GM12878 (cell line): ENCODE measurements at regions not wholly inside any gene's neighbourhood (a gene's known extent, or its start where the extent isn't known, plus 50 kb on each side); places are given as distances from the start of the nearest gene placed in this dataset.

Experiments used
- ATAC-seq: fragments of 200-7000 bp; cut with Tn5 transposase; 3 replicates; pipeline ENCODE4 v1.9.1; 2020; ENCODE audit warnings: mild to moderate bottlenecking, moderate library complexity
- BruUV-seq: library from RNA; stranded (reverse); fragments of 400-500 nt; replicated peaks from 2 replicates; lab custom pipeline; 2021; lab: Mats Ljungman, UMichigan
- CTCF ChIA-PET: fragments of 300-600 bp; sonication (Branson Sonifier 250); formaldehyde crosslinking; extraction: SDS; loops from one replicate; lab custom pipeline; 2021; ENCODE audit warnings: inconsistent platforms; lab: Yijun Ruan, JAX
- POLR2A ChIA-PET: fragments of 350-600 bp; formaldehyde crosslinking; extraction: SDS; loops from one replicate; lab custom pipeline; 2021; ENCODE audit warnings: inconsistent platforms; lab: Charles Lee
- RAD21 ChIA-PET: fragments of 300-600 bp; sonication (Branson Sonifier 250); formaldehyde crosslinking; loops from one replicate; lab custom pipeline; 2023; ENCODE audit warnings: antibody characterized with exemption; ENCODE audit not compliant: unreplicated experiment; lab: Charles Lee
- SMC1A ChIA-PET: fragments of 300-600 bp; sonication (Branson Sonifier 250); formaldehyde crosslinking; loops from one replicate; lab custom pipeline; 2023; ENCODE audit not compliant: unreplicated experiment, uncharacterized antibody; lab: Charles Lee
- DNase-seq: peaks from one replicate; pipeline ENCODE4 v3.0.0-alpha.2; 2011; ENCODE audit warnings: low read depth, low spot score
- FAIRE-seq: peaks from 3 replicates; lab custom pipeline; 2011; peaks lifted over from hg19 to GRCh38; lab: Jason Lieb, UNC
- H2AFZ ChIP-seq: 2 replicates; pipeline ENCODE4 v1.6.0; 2011; ENCODE audit warnings: low read depth, low read length, control low read depth; ENCODE audit not compliant: control insufficient read depth
- H3K27ac ChIP-seq: 2 replicates; pipeline ENCODE4 v1.5.1; 2011; ENCODE audit warnings: control low read depth; ENCODE audit not compliant: control insufficient read depth, insufficient read depth
- H3K27me3 ChIP-seq, 2 experiments: replicated peaks in 1 of 2; 2 replicates each; pipeline versions ENCODE4 v1.6.0 to v1.6.1; 2011; ENCODE audit warnings: low read length in 1 of 2; ENCODE audit not compliant: control insufficient read depth in 2 of 2, insufficient read depth in 2 of 2
- H3K36me3 ChIP-seq, 2 experiments: 2 replicates each; pipeline ENCODE4 v1.5.1; 2011; ENCODE audit warnings: low read length in 1 of 2; ENCODE audit not compliant: control insufficient read depth in 2 of 2, insufficient read depth in 2 of 2
- H3K4me1 ChIP-seq: 2 replicates; pipeline ENCODE4 v1.6.1; 2011; ENCODE audit warnings: mild to moderate bottlenecking, low read length, moderate library complexity, mixed read lengths; ENCODE audit not compliant: control insufficient read depth, insufficient read depth
- H3K4me2 ChIP-seq: 2 replicates; pipeline ENCODE4 v1.6.0; 2011; ENCODE audit warnings: control low read depth; ENCODE audit not compliant: control insufficient read depth, insufficient read depth
- H3K4me3 ChIP-seq: fragments of 200-600 bp; sonication (generic); 2 replicates; pipeline ENCODE4 v1.5.1; 2016
- H3K79me2 ChIP-seq: 2 replicates; pipeline ENCODE4 v1.6.0; 2011; ENCODE audit warnings: low read length; ENCODE audit not compliant: control insufficient read depth, insufficient read depth
- H3K9ac ChIP-seq: 2 replicates; pipeline ENCODE4 v1.8.0; 2011; ENCODE audit warnings: low read length, control low read depth, mixed read lengths; ENCODE audit not compliant: control insufficient read depth, insufficient read depth
- H3K9me3 ChIP-seq: replicated peaks from 3 replicates; pipeline ENCODE4 v1.5.1; 2011; ENCODE audit warnings: mild to moderate bottlenecking, low read length; ENCODE audit not compliant: control insufficient read depth, insufficient read depth
- H4K20me1 ChIP-seq: 2 replicates; pipeline ENCODE4 v1.6.0; 2011; ENCODE audit not compliant: control insufficient read depth, insufficient read depth
- BRCA1 ChIP-seq: IDR thresholded peaks from 2 replicates; pipeline ENCODE4 v1.6.1; 2011; ENCODE audit warnings: low read depth, low read length, improper control_type of control experiment
- EZH2 ChIP-seq: IDR thresholded peaks from 2 replicates; pipeline ENCODE4 v1.6.1; 2012; ENCODE audit warnings: low read depth, mild to moderate bottlenecking, control low read depth, inconsistent platforms, low read length, borderline replicate concordance; ENCODE audit not compliant: control insufficient read depth
- IRF4 ChIP-seq: IDR thresholded peaks from 2 replicates; pipeline ENCODE4 v1.6.1; 2011; ENCODE audit warnings: low read depth, low read length
- MLLT1 ChIP-seq: fragments of 450-650 bp; IDR thresholded peaks from 2 replicates; pipeline ENCODE4 v1.6.1; 2016; ENCODE audit warnings: mild to moderate bottlenecking
- MYB ChIP-seq: fragments of 150-350 bp; IDR thresholded peaks from 2 replicates; pipeline ENCODE4 v1.6.1; 2014; ENCODE audit warnings: mild to moderate bottlenecking, low read depth, low read length, borderline replicate concordance
- MYC ChIP-seq: IDR thresholded peaks from 2 replicates; pipeline ENCODE4 v1.6.1; 2011; ENCODE audit warnings: mild to moderate bottlenecking, low read length, moderate library complexity, inconsistent platforms; ENCODE audit not compliant: insufficient read depth, insufficient replicate concordance, insufficient read length, severe bottlenecking
- NBN ChIP-seq: fragments of 450-650 bp; IDR thresholded peaks from 2 replicates; pipeline ENCODE4 v1.6.1; 2016
- NFXL1 ChIP-seq: fragments of 450-650 bp; IDR thresholded peaks from 2 replicates; pipeline ENCODE4 v1.6.1; 2017; ENCODE audit warnings: antibody characterized with exemption, mild to moderate bottlenecking, borderline replicate concordance
- NKRF ChIP-seq: fragments of 450-650 bp; conservative IDR thresholded peaks from 2 replicates; pipeline ENCODE4 v1.6.1; 2017; ENCODE audit warnings: mild to moderate bottlenecking, moderate library complexity
- SREBF2 ChIP-seq: IDR thresholded peaks from 2 replicates; pipeline ENCODE4 v1.6.1; 2012; ENCODE audit warnings: mild to moderate bottlenecking, low read length
- TCF12 ChIP-seq: IDR thresholded peaks from 2 replicates; pipeline ENCODE4 v1.6.1; 2011; ENCODE audit warnings: low read depth, mild to moderate bottlenecking, low read length
- WGBS: methylation state at CpG from one replicate; pipeline ENCODE4 v1.1.6; 2016; ENCODE audit warnings: low lambda C conversion rate; ENCODE audit not compliant: insufficient replicate concordance, insufficient coverage; ENCODE audit errors: missing lambda C conversion rate; 5-methylcytosine and 5-hydroxymethylcytosine counted together
- in situ Hi-C: fragments of 300-500 bp; cut with MboI; formaldehyde crosslinking; loops from 9 replicates; pipeline ENCODE4 v1.14.3; 2018; ENCODE audit warnings: mixed read lengths
- intact Hi-C: fragments of 100-400 bp; cut with micrococcal nuclease; formaldehyde crosslinking; loops from one replicate; pipeline ENCODE4 v1.14.2; 2022; ENCODE audit not compliant: unreplicated experiment
- TF ChIP-seq, protein P1 (sequence below): IDR thresholded peaks from 2 replicates; pipeline ENCODE4 v1.6.1; 2011; ENCODE audit warnings: mild to moderate bottlenecking, low read depth, low read length, moderate library complexity; ENCODE audit not compliant: insufficient replicate concordance

DNA sequence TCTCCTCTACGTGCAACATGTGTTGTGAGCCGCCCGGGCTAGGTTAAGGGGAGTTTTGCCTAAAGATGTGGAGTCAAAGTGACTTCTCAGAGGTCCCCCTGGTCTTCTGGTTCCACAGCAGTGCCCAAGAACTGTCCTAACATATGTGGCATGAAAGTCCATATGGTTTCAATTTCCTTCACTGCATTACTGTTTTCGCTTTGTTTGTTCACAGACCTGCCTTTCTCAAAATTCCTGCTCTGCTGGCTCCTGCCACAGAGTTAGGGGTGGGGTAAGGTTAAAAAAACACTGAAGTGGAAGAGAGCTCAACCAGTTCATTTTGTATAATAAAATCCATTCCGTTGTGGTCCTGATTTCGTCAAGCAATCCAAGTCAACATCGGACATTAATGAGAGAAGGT lies 289.4 kb downstream of the DMAC1 start:
- Histone ChIP-seq H4K20me1 (no peaks in the 10 kb centered on the region), H3K36me3 (no peaks in the 10 kb centered on the region), H3K27me3 (no peaks in the 10 kb centered on the region), H2AFZ (no peak overlapping the region), H3K9ac (no peak overlapping the region), H3K27ac (no peak overlapping the region), H3K4me2 (no peak overlapping the region), H3K4me3 (no peak overlapping the region), H3K9me3 (no peaks in the 10 kb centered on the region), H3K4me1 (no peaks in the 10 kb centered on the region), H3K79me2 (no peaks in the 10 kb centered on the region)
- TF ChIP-seq BRCA1 (no peak), MYB (no peak)
- in situ Hi-C loops (no loop called here), intact Hi-C loops (no loop called here)
- no peak for DNase-seq
- ChIA-PET POLR2A (interaction anchor here (0.7 kb wide), 1 partner anchor 30 kb away, joined by 11 read pairs; no protein-coding TSS in a partner anchor), SMC1A (no interaction called here), RAD21 (no interaction called here), CTCF (no interaction called here)
- BruUV-seq, result no TSS peak
- FAIRE-seq, result no peak
- no peak for ATAC-seq
- WGBS, result 31% methylated on average over 7 of the region's 7 CpGs

DNA sequence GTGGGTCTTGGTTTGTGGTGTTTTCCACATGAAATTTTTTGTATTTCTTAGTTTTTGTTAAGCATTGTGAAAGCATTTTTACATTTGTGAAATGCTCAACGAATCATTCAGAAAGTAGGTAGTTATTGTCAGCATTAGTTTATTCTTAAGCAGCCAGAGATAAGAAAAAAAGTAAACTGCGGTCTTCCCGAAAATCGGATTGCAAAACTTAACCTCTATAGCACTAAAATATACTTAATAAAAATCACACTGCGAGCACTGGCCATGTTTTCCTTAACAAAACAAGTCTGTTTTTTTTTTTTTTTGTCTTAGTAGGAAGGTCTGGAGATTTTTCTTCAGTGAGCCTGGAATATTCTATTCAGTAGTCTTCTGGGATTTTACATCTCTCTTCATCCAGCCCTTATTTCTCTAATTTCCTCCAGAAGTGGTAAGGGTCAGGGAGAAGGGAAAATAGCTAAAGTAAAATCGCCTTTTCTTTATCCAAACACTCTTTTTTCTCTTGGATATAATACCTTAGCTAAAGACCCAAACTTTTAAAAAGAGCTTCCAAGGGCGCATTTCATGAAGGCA lies 289.9 kb downstream of the DMAC1 start:
- no peaks in the 10 kb centered on the region for H3K27me3 ChIP-seq
- intact Hi-C loops, result no loop called here
- ChIA-PET SMC1A (no interaction called here), RAD21 (no interaction called here), CTCF (no interaction called here), POLR2A (interaction anchor here (0.7 kb wide), 1 partner anchor 29 kb away, joined by 11 read pairs; no protein-coding TSS in a partner anchor)
- ATAC-seq (no peak), DNase-seq (no peak), FAIRE-seq (no peak)
- no peaks in the 10 kb centered on the region for H3K4me1 ChIP-seq
- no peaks in the 10 kb centered on the region for H3K9me3 ChIP-seq
- no peaks in the 10 kb centered on the region for H3K36me3 ChIP-seq
- BruUV-seq, result no TSS peak
- H3K4me3 ChIP-seq, result no peak overlapping the region
- in situ Hi-C loops, result no loop called here
- H3K9ac ChIP-seq, result no peak overlapping the region
- no peak overlapping the region for H2AFZ ChIP-seq
- H3K4me2 ChIP-seq, result no peak overlapping the region
- WGBS, result 49% methylated on average over 7 of the region's 7 CpGs
- H3K79me2 ChIP-seq, result no peaks in the 10 kb centered on the region
- H4K20me1 ChIP-seq, result no peaks in the 10 kb centered on the region
- no peak overlapping the region for H3K27ac ChIP-seq
- no peak for TF ChIP-seq MLLT1
- TF ChIP-seq SREBF2, result no peak
- no peak for TF ChIP-seq NFXL1
- TF ChIP-seq EZH2, result no peak
- TF ChIP-seq TCF12, result no peak
- TF ChIP-seq, protein P1, sequence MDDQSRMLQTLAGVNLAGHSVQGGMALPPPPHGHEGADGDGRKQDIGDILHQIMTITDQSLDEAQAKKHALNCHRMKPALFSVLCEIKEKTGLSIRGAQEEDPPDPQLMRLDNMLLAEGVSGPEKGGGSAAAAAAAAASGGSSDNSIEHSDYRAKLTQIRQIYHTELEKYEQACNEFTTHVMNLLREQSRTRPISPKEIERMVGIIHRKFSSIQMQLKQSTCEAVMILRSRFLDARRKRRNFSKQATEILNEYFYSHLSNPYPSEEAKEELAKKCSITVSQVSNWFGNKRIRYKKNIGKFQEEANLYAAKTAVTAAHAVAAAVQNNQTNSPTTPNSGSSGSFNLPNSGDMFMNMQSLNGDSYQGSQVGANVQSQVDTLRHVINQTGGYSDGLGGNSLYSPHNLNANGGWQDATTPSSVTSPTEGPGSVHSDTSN, result no peak
- TF ChIP-seq NBN, result no peak
- TF ChIP-seq NKRF, result no peak
- TF ChIP-seq MYC, result no peak
- no peak for TF ChIP-seq IRF4
